B cell (primary cell): ENCODE measurements at regions not wholly inside any gene's neighbourhood (a gene's known extent, or its start where the extent isn't known, plus 50 kb on each side); places are given as distances from the start of the nearest gene placed in this dataset.

Experiments used
- ATAC-seq: fragments of 200-7000 bp; cut with Tn5 transposase; one replicate; pipeline ENCODE4 v1.10.0; 2021; ENCODE audit warnings: low read depth, mild to moderate bottlenecking, moderate number of reproducible peaks, moderate library complexity
- CTCF ChIA-PET: fragments of 350-600 bp; sonication (Branson Sonifier 250); formaldehyde crosslinking; loops from one replicate; lab custom pipeline; 2021; ENCODE audit warnings: antibody characterized with exemption, inconsistent platforms; lab: Charles Lee
- POLR2A ChIA-PET: fragments of 350-600 bp; sonication (Branson Sonifier 250); formaldehyde crosslinking; loops from one replicate; lab custom pipeline; 2021; ENCODE audit warnings: antibody characterized with exemption; lab: Charles Lee
- DNase-seq: peaks from one replicate; pipeline ENCODE4 v3.0.0; 2013
- H2AFZ ChIP-seq: 2 replicates; pipeline ENCODE4 v1.6.1; 2012; ENCODE audit warnings: mild to moderate bottlenecking, low read depth, low read length; ENCODE audit not compliant: insufficient read depth, poor library complexity, severe bottlenecking
- H3K27ac ChIP-seq, 2 donors: 1 replicate in 1 of 2; 2 replicates in 1 of 2; pipeline ENCODE4 v1.5.1; 2012 to 2013; ENCODE audit warnings: low read length in 2 of 2, mild to moderate bottlenecking in 2 of 2, moderate library complexity in 1 of 2
- H3K27me3 ChIP-seq, 4 experiments: fragments of 200-600 bp in 1 of 4; sonication (generic) in 1 of 4; replicated peaks in 1 of 4; 1 replicate in 2 of 4; 2 replicates in 2 of 4; pipeline versions ENCODE4 v1.6.1 to v1.7.0; 2013 to 2016; ENCODE audit warnings: low read length in 3 of 4, mild to moderate bottlenecking in 2 of 4, mixed read lengths in 1 of 4, moderate library complexity in 1 of 4; ENCODE audit not compliant: insufficient read depth in 4 of 4, control insufficient read depth in 3 of 4; ENCODE audit errors: control extremely low read depth in 1 of 4
- H3K36me3 ChIP-seq, 2 experiments: replicated peaks in 1 of 2; 1 replicate in 1 of 2; 2 replicates in 1 of 2; pipeline versions ENCODE4 v1.6.1 to v1.7.1; 2013; ENCODE audit warnings: low read length in 1 of 2; ENCODE audit not compliant: insufficient read depth in 2 of 2, control insufficient read depth in 1 of 2; ENCODE audit errors: control extremely low read depth in 1 of 2, extremely low read depth in 1 of 2
- H3K4me1 ChIP-seq, 2 donors: fragments of 200-600 bp in 1 of 2; sonication (generic) in 1 of 2; 1 replicate in 1 of 2; 2 replicates in 1 of 2; pipeline versions ENCODE4 v1.5.1 to v1.6.1; 2013 to 2017; ENCODE audit warnings: low read length in 2 of 2; ENCODE audit not compliant: control insufficient read depth in 2 of 2, insufficient read depth in 2 of 2
- H3K4me2 ChIP-seq: replicated peaks from 2 replicates; pipeline ENCODE3; 2012; ENCODE audit warnings: mild to moderate bottlenecking, low read depth, low read length; ENCODE audit not compliant: poor library complexity, severe bottlenecking
- H3K4me3 ChIP-seq, 5 experiments: fragments of 200-600 bp in 1 of 5; sonication (generic) in 1 of 5; 1 replicate in 3 of 5; 2 replicates in 2 of 5; pipeline versions ENCODE4 v1.5.1 to v1.7.0; 2011 to 2016; ENCODE audit warnings: low read length in 4 of 5, mild to moderate bottlenecking in 4 of 5, low read depth in 2 of 5, control low read depth in 1 of 5, moderate library complexity in 1 of 5; ENCODE audit not compliant: insufficient read depth in 1 of 5; ENCODE audit errors: control extremely low read depth in 1 of 5, extremely low read depth in 1 of 5
- H3K79me2 ChIP-seq: fragments of 200-600 bp; sonication (generic); one replicate; pipeline ENCODE4 v1.6.0; 2016; ENCODE audit warnings: low read length; ENCODE audit not compliant: control insufficient read depth, insufficient read depth
- H3K9ac ChIP-seq: fragments of 200-600 bp; sonication (generic); 2 replicates; pipeline ENCODE4 v1.6.1; 2017; ENCODE audit warnings: mild to moderate bottlenecking, low read length, moderate library complexity
- H3K9me3 ChIP-seq, 3 donors: one replicate each; pipeline versions ENCODE4 v1.6.1 to v1.7.1; 2013; ENCODE audit warnings: low read length in 2 of 3; ENCODE audit not compliant: control insufficient read depth in 2 of 3, insufficient read depth in 1 of 3; ENCODE audit errors: control extremely low read depth in 1 of 3
- H4K20me1 ChIP-seq: 2 replicates; pipeline ENCODE4 v1.6.0; 2012; ENCODE audit warnings: mild to moderate bottlenecking, low read length; ENCODE audit not compliant: insufficient read depth, control insufficient read depth, poor library complexity, severe bottlenecking
- H3K27ac Mint-ChIP-seq: one replicate; pipeline ENCODE4 v1.8.0; 2021; ENCODE audit warnings: mixed read lengths
- H3K27me3 Mint-ChIP-seq: one replicate; pipeline ENCODE4 v1.8.0; 2021; ENCODE audit warnings: mixed read lengths
- H3K4me1 Mint-ChIP-seq: one replicate; pipeline ENCODE4 v1.8.0; 2021; ENCODE audit warnings: mixed read lengths
- H3K4me3 Mint-ChIP-seq: one replicate; pipeline ENCODE4 v1.8.0; 2021; ENCODE audit warnings: mixed read lengths
- H3K9me3 Mint-ChIP-seq: one replicate; pipeline ENCODE4 v1.8.0; 2022; ENCODE audit warnings: mixed read lengths; ENCODE audit not compliant: insufficient read depth
- CTCF ChIP-seq: fragments of 200-600 bp; IDR thresholded peaks from one replicate; pipeline ENCODE4 v1.8.0; 2022; ENCODE audit warnings: antibody characterized with exemption, mild to moderate bottlenecking
- EZH2 ChIP-seq: IDR thresholded peaks from 2 replicates; pipeline ENCODE4 v1.6.1; 2012; ENCODE audit warnings: borderline replicate concordance, low read depth, mild to moderate bottlenecking, moderate library complexity, low read length; ENCODE audit not compliant: insufficient read depth, poor library complexity, severe bottlenecking
- WGBS: methylation state at CpG from one replicate; pipeline ENCODE4 v1.1.5; 2013; ENCODE audit warnings: missing lambda C conversion rate; ENCODE audit not compliant: insufficient coverage; 5-methylcytosine and 5-hydroxymethylcytosine counted together
- intact Hi-C: fragments of 100-400 bp; cut with micrococcal nuclease; formaldehyde crosslinking; loops from one replicate; pipeline ENCODE4 v1.10.0; 2022

GRCh38 chr6:2581611-2582010 is 169.1 kb downstream of the MYLK4 start:
- H3K4me2 ChIP-seq, result no peak overlapping the region
- H3K27me3 Mint-ChIP-seq, result peaks cover 25% of the 10 kb centered on the region
- no peak overlapping the region for H3K4me3 Mint-ChIP-seq
- no peak overlapping the region for H3K4me3 ChIP-seq
- no peak overlapping the region for H3K9ac ChIP-seq
- ChIA-PET POLR2A (no interaction called here), CTCF (no interaction called here)
- no peak overlapping the region for H3K27ac Mint-ChIP-seq
- no CpG with 5 or more reads among the region's 2 CpGs for WGBS
- TF ChIP-seq EZH2 (no peak), CTCF (no peak)
- no peaks in the 10 kb centered on the region for H3K4me1 ChIP-seq
- DNase-seq (no peak), ATAC-seq (no peak)
- no peaks in the 10 kb centered on the region for H4K20me1 ChIP-seq
- peaks cover 0 to 5% (median 0%) of the 10 kb centered on the region in 4 experiments for H3K27me3 ChIP-seq
- H2AFZ ChIP-seq, result no peak overlapping the region
- H3K36me3 ChIP-seq, result no peaks in the 10 kb centered on the region
- H3K27ac ChIP-seq, result no peak overlapping the region
- no peaks in the 10 kb centered on the region for H3K4me1 Mint-ChIP-seq
- no peaks in the 10 kb centered on the region for H3K9me3 ChIP-seq
- H3K9me3 Mint-ChIP-seq, result no peaks in the 10 kb centered on the region
- intact Hi-C loops, result no loop called here
- no peaks in the 10 kb centered on the region for H3K79me2 ChIP-seq

GRCh38 chr6:2581011-2581410 is 169.7 kb downstream of the MYLK4 start:
- no peaks in the 10 kb centered on the region for H3K9me3 ChIP-seq
- peaks cover 25% of the 10 kb centered on the region for H3K27me3 Mint-ChIP-seq
- H3K27ac Mint-ChIP-seq, result no peak overlapping the region

More at GRCh38 chr6:2581011-2581410, 169.7 kb downstream of the MYLK4 start:
- TF ChIP-seq CTCF (no peak), EZH2 (no peak)
- ChIA-PET CTCF (no interaction called here), POLR2A (no interaction called here)
- peaks cover 0 to 5% (median 1%) of the 10 kb centered on the region in 4 experiments for H3K27me3 ChIP-seq
- intact Hi-C loops, result no loop called here
- no peaks in the 10 kb centered on the region for H3K4me1 ChIP-seq
- Mint-ChIP-seq H3K9me3 (no peaks in the 10 kb centered on the region), H3K4me1 (no peaks in the 10 kb centered on the region), H3K4me3 (no peak overlapping the region)
- H3K79me2 ChIP-seq, result no peaks in the 10 kb centered on the region
- no peak for DNase-seq
- no peak overlapping the region for H3K27ac ChIP-seq
- no CpG with 5 or more reads among the region's 4 CpGs for WGBS
- H3K36me3 ChIP-seq, result no peaks in the 10 kb centered on the region
- no peak overlapping the region for H3K4me2 ChIP-seq
- no peak for ATAC-seq
- H3K4me3 ChIP-seq, result no peak overlapping the region
- no peaks in the 10 kb centered on the region for H4K20me1 ChIP-seq
- no peak overlapping the region for H3K9ac ChIP-seq
- H2AFZ ChIP-seq, result no peak overlapping the region
